HG03196 (cell line): ENCODE measurements at regions not wholly inside any gene's neighbourhood (a gene's known extent, or its start where the extent isn't known, plus 50 kb on each side); places are given as distances from the start of the nearest gene placed in this dataset.
A peak's percentile ranks its signal among the peaks of the same experiment; 100 is the strongest.
"Not testable (repeated sequence)": the region's sequence is repeated elsewhere in the genome, so short reads cannot be mapped to it uniquely, and the experiment has no call there.

Experiments
- ATAC-seq: cut with Tn5 transposase; IDR thresholded peaks from one replicate; pipeline ENCODE4 v1.9.1; 2021; ENCODE audit not compliant: unreplicated experiment

GRCh38 chr6:25112322-25112773 is 166.8 kb upstream of the CARMIL1 start:
- ATAC-seq: no peak

- no peak for ATAC-seq
These were observed 165.7 kb upstream of the CARMIL1 start for GRCh38 chr6:25113436-25113835.

GRCh38 chr6:25118038-25118437 is 161.1 kb upstream of the CARMIL1 start:
- no peak for ATAC-seq

- ATAC-seq: no peak
These were observed 158.0 kb upstream of the CARMIL1 start for GRCh38 chr6:25121186-25121585.

GRCh38 chr6:25122001-25122400 is 157.2 kb upstream of the CARMIL1 start:
- no peak for ATAC-seq

- no peak for ATAC-seq
These were observed 156.4 kb upstream of the CARMIL1 start for GRCh38 chr6:25122622-25123237.

GRCh38 chr6:25124216-25124715 is 154.9 kb upstream of the CARMIL1 start:
- ATAC-seq: no peak

- ATAC-seq: no peak
These were observed 153.4 kb upstream of the CARMIL1 start for GRCh38 chr6:25125736-25126135.

GRCh38 chr6:25127076-25127837 is 151.9 kb upstream of the CARMIL1 start:
- no peak for ATAC-seq

- ATAC-seq: no peak
These were observed 148.7 kb upstream of the CARMIL1 start for GRCh38 chr6:25130518-25130917.

GRCh38 chr6:25132934-25133333 is 146.2 kb upstream of the CARMIL1 start:
- ATAC-seq: no peak

GRCh38 chr6:25133568-25133967 is 145.6 kb upstream of the CARMIL1 start:
- ATAC-seq: no peak

- no peak for ATAC-seq
These were observed 142.3 kb upstream of the CARMIL1 start for GRCh38 chr6:25136854-25137253.

GRCh38 chr6:25137480-25137879 is 141.7 kb upstream of the CARMIL1 start:
- no peak for ATAC-seq

GRCh38 chr6:25137916-25138232 is 141.3 kb upstream of the CARMIL1 start:
- ATAC-seq: no peak

GRCh38 chr6:25138233-25138933 is 140.8 kb upstream of the CARMIL1 start:
- peak; percentile 89 for ATAC-seq

GRCh38 chr6:25138934-25139415 is 140.2 kb upstream of the CARMIL1 start:
- ATAC-seq: peak; percentile 14

GRCh38 chr6:25139608-25140007 is 139.6 kb upstream of the CARMIL1 start:
- ATAC-seq: not testable (repeated sequence)

GRCh38 chr6:25142506-25142905 is 136.7 kb upstream of the CARMIL1 start:
- no peak for ATAC-seq

GRCh38 chr6:25144919-25145318 is 134.3 kb upstream of the CARMIL1 start:
- ATAC-seq: no peak

GRCh38 chr6:25147223-25147622 is 132.0 kb upstream of the CARMIL1 start:
- ATAC-seq: peak; percentile 98

- ATAC-seq: no peak
These were observed 129.1 kb upstream of the CARMIL1 start for GRCh38 chr6:25150031-25150430.
